ENCODE measurements at regions not wholly inside any gene's neighbourhood (a gene's known extent, or its start where the extent isn't known, plus 50 kb on each side); places are given as distances from the start of the nearest gene placed in this dataset.

GRCh38 chr7:79593866-79594301, 140.4 kb upstream of the MAGI2 start:
- FAIRE-seq, result no peak
- DNase-seq (ENCODE audit: insufficient read length, low spot score), result no peak

- FAIRE-seq (no peak), DNase-seq (ENCODE audit: insufficient read length, low spot score) (no peak)
Measured at GRCh38 chr7:79590916-79591623, 137.6 kb upstream of the MAGI2 start.

- no peak for FAIRE-seq
- DNase-seq (ENCODE audit: insufficient read length, low spot score), result no peak
Measured at GRCh38 chr7:79590391-79590790, 136.9 kb upstream of the MAGI2 start.

GRCh38 chr7:79570903-79571302, 117.4 kb upstream of the MAGI2 start:
- no peak for FAIRE-seq
- no peak for DNase-seq (ENCODE audit: insufficient read length, low spot score)

- FAIRE-seq (no peak), DNase-seq (ENCODE audit: insufficient read length, low spot score) (no peak)
Measured at GRCh38 chr7:79563821-79564522, 110.5 kb upstream of the MAGI2 start.

GRCh38 chr7:79555571-79555970, 102.1 kb upstream of the MAGI2 start:
- DNase-seq (ENCODE audit: insufficient read length, low spot score), result no peak

GRCh38 chr7:79553811-79554555, 100.5 kb upstream of the MAGI2 start:
- DNase-seq (ENCODE audit: insufficient read length, low spot score) (no peak), FAIRE-seq (no peak)

More at GRCh38 chr7:79555571-79555970, 102.1 kb upstream of the MAGI2 start:
- FAIRE-seq, result no peak

GRCh38 chr7:79552463-79552862, 99.0 kb upstream of the MAGI2 start:
- DNase-seq (ENCODE audit: insufficient read length, low spot score), result no peak
- FAIRE-seq, result no peak

- FAIRE-seq, result no peak
Measured at GRCh38 chr7:79548727-79549126, 95.3 kb upstream of the MAGI2 start.

GRCh38 chr7:79547132-79547531, 93.7 kb upstream of the MAGI2 start:
- FAIRE-seq, result no peak
- DNase-seq (ENCODE audit: insufficient read length, low spot score), result no peak

More at GRCh38 chr7:79548727-79549126, 95.3 kb upstream of the MAGI2 start:
- no peak for DNase-seq (ENCODE audit: insufficient read length, low spot score)

- FAIRE-seq (no peak), DNase-seq (ENCODE audit: insufficient read length, low spot score) (no peak)
Measured at GRCh38 chr7:79540592-79540991, 87.1 kb upstream of the MAGI2 start.

- DNase-seq (ENCODE audit: insufficient read length, low spot score), result no peak
- FAIRE-seq, result no peak
Measured at GRCh38 chr7:79534128-79534527, 80.7 kb upstream of the MAGI2 start.

- no peak for FAIRE-seq
Measured at GRCh38 chr7:79531905-79532664, 78.6 kb upstream of the MAGI2 start.

GRCh38 chr7:79531116-79531515, 77.6 kb upstream of the MAGI2 start:
- FAIRE-seq, result no peak
- DNase-seq (ENCODE audit: insufficient read length, low spot score), result no peak

More at GRCh38 chr7:79531905-79532664, 78.6 kb upstream of the MAGI2 start:
- DNase-seq (ENCODE audit: insufficient read length, low spot score), result no peak

GRCh38 chr7:79529881-79530235, 76.4 kb upstream of the MAGI2 start:
- no peak for DNase-seq (ENCODE audit: insufficient read length, low spot score)
- no peak for FAIRE-seq

GRCh38 chr7:79529214-79529880, 75.9 kb upstream of the MAGI2 start:
- FAIRE-seq, result no peak

GRCh38 chr7:79528421-79528820, 75.0 kb upstream of the MAGI2 start:
- DNase-seq (ENCODE audit: insufficient read length, low spot score), result no peak
- FAIRE-seq, result no peak

More at GRCh38 chr7:79529214-79529880, 75.9 kb upstream of the MAGI2 start:
- DNase-seq (ENCODE audit: insufficient read length, low spot score), result no peak

GRCh38 chr7:79524048-79524447, 70.6 kb upstream of the MAGI2 start:
- no peak for DNase-seq (ENCODE audit: insufficient read length, low spot score)

GRCh38 chr7:79523436-79523835, 70.0 kb upstream of the MAGI2 start:
- no peak for FAIRE-seq
- no peak for DNase-seq (ENCODE audit: insufficient read length, low spot score)

More at GRCh38 chr7:79524048-79524447, 70.6 kb upstream of the MAGI2 start:
- no peak for FAIRE-seq

- FAIRE-seq, result no peak
- DNase-seq (ENCODE audit: insufficient read length, low spot score), result no peak
Measured at GRCh38 chr7:79520543-79520942, 67.1 kb upstream of the MAGI2 start.
